ENCODE measurements at regions not wholly inside any gene's neighbourhood (a gene's known extent, or its start where the extent isn't known, plus 50 kb on each side); places are given as distances from the start of the nearest gene placed in this dataset.
A peak's percentile ranks its signal among the peaks of the same experiment; 100 is the strongest.

GRCh38 chr2:217372794-217373193 is 512.9 kb upstream of the TNP1 start:
- Histone ChIP-seq H3K4me3 (no peak overlapping the region), H3K9me3 (no peaks in the 10 kb centered on the region), H3K27me3 (no peaks in the 10 kb centered on the region), H3K4me1 (peaks cover 0 to 26% (median 3%) of the 10 kb centered on the region in 9 donors), H3K27ac (no peak overlapping the region), H3K36me3 (no peaks in the 10 kb centered on the region)
- no peak for TF ChIP-seq CTCF (IDR thresholded peaks at IDR 0.05)
- WGBS, 2 donors = 67 to 68% methylated on average over 2 of the region's 2 CpGs
- ATAC-seq (no peak), DNase-seq (no peak)
- intact Hi-C loops (cut with DNase I) = no loop called here

- 64 to 65% methylated on average over 9 of the region's 9 CpGs for WGBS, 2 donors
- ATAC-seq = no peak
- H3K4me1 ChIP-seq = peaks cover 0 to 26% (median 3%) of the 10 kb centered on the region in 9 donors
- peak overlapping the region in 3 of 10 donors; percentile 5 to 25 (median 25) for H3K27ac ChIP-seq
- no peaks in the 10 kb centered on the region for H3K9me3 ChIP-seq
- intact Hi-C loops (cut with DNase I) = no loop called here
- no peak for DNase-seq
- no peak overlapping the region for H3K4me3 ChIP-seq
- no peaks in the 10 kb centered on the region for H3K36me3 ChIP-seq
- no peak for TF ChIP-seq CTCF (IDR thresholded peaks at IDR 0.05)
- no peaks in the 10 kb centered on the region for H3K27me3 ChIP-seq
These were observed 511.9 kb upstream of the TNP1 start for GRCh38 chr2:217371781-217372213.

GRCh38 chr2:217370391-217370790 is 510.5 kb upstream of the TNP1 start:
- intact Hi-C loops (cut with DNase I) = no loop called here
- H3K4me1 ChIP-seq = peaks cover 0 to 26% (median 3%) of the 10 kb centered on the region in 9 donors
- no peak overlapping the region for H3K27ac ChIP-seq

GRCh38 chr2:217367464-217367863 is 507.6 kb upstream of the TNP1 start:
- Histone ChIP-seq H3K27me3 (no peaks in the 10 kb centered on the region), H3K4me1 (peaks cover 0 to 17% (median 0%) of the 10 kb centered on the region in 9 donors)
- no peak for ATAC-seq

More at GRCh38 chr2:217370391-217370790, 510.5 kb upstream of the TNP1 start:
- TF ChIP-seq CTCF (IDR thresholded peaks at IDR 0.05) = no peak
- no peak for DNase-seq
- Histone ChIP-seq H3K27me3 (no peaks in the 10 kb centered on the region), H3K9me3 (no peaks in the 10 kb centered on the region), H3K4me3 (no peak overlapping the region), H3K36me3 (no peaks in the 10 kb centered on the region)
- no peak for ATAC-seq
- WGBS, 2 donors = 91 to 94% methylated on average over 5 of the region's 5 CpGs

More at GRCh38 chr2:217367464-217367863, 507.6 kb upstream of the TNP1 start:
- H3K9me3 ChIP-seq = no peaks in the 10 kb centered on the region
- 95 to 97% methylated on average over 4 of the region's 4 CpGs for WGBS, 2 donors
- no peak overlapping the region for H3K27ac ChIP-seq
- no peak overlapping the region for H3K4me3 ChIP-seq
- no peaks in the 10 kb centered on the region for H3K36me3 ChIP-seq
- TF ChIP-seq CTCF (IDR thresholded peaks at IDR 0.05) = no peak
- intact Hi-C loops (cut with DNase I) = no loop called here
- DNase-seq = no peak
